ENCODE measurements at regions not wholly inside any gene's neighbourhood (a gene's known extent, or its start where the extent isn't known, plus 50 kb on each side); places are given as distances from the start of the nearest gene placed in this dataset.

GRCh38 chr5:159549046-159549445 is 218.8 kb upstream of the IL12B start:
- Histone ChIP-seq H3K36me3 (no peaks in the 10 kb centered on the region), H3K9me3 (no peaks in the 10 kb centered on the region)

GRCh38 chr5:159550951-159551350 is 220.7 kb upstream of the IL12B start:
- Histone ChIP-seq H3K27me3 (peaks cover 5% of the 10 kb centered on the region), H3K4me1 (ENCODE audit: control insufficient read depth in 1 of 2, insufficient read depth in 1 of 2, low read depth in 1 of 2, low read length in 1 of 2) (no peaks in the 10 kb centered on the region), H3K27ac (no peak overlapping the region), H3K4me3 (ENCODE audit: low read depth in 1 of 2, low read length in 1 of 2) (no peak overlapping the region), H3K9me3 (no peaks in the 10 kb centered on the region), H3K36me3 (no peaks in the 10 kb centered on the region)
- no peak for TF ChIP-seq CTCF (IDR thresholded peaks at IDR 0.05)

More at GRCh38 chr5:159549046-159549445, 218.8 kb upstream of the IL12B start:
- Histone ChIP-seq H3K27ac (no peak overlapping the region), H3K4me3 (ENCODE audit: low read depth in 1 of 2, low read length in 1 of 2) (no peak overlapping the region), H3K27me3 (no peaks in the 10 kb centered on the region), H3K4me1 (ENCODE audit: control insufficient read depth in 1 of 2, insufficient read depth in 1 of 2, low read depth in 1 of 2, low read length in 1 of 2) (no peaks in the 10 kb centered on the region)
- TF ChIP-seq CTCF (IDR thresholded peaks at IDR 0.05), result no peak

GRCh38 chr5:159552751-159553150 is 222.5 kb upstream of the IL12B start:
- no peaks in the 10 kb centered on the region for H3K9me3 ChIP-seq
- H3K4me1 ChIP-seq (ENCODE audit: control insufficient read depth in 1 of 2, insufficient read depth in 1 of 2, low read depth in 1 of 2, low read length in 1 of 2), result no peaks in the 10 kb centered on the region
- no peaks in the 10 kb centered on the region for H3K36me3 ChIP-seq
- no peak overlapping the region for H3K27ac ChIP-seq
- no peak overlapping the region for H3K4me3 ChIP-seq (ENCODE audit: low read depth in 1 of 2, low read length in 1 of 2)
- peaks cover 5% of the 10 kb centered on the region for H3K27me3 ChIP-seq
- TF ChIP-seq CTCF (IDR thresholded peaks at IDR 0.05), result no peak

- Histone ChIP-seq H3K4me3 (ENCODE audit: low read depth in 1 of 2, low read length in 1 of 2) (no peak overlapping the region), H3K36me3 (no peaks in the 10 kb centered on the region), H3K9me3 (no peaks in the 10 kb centered on the region), H3K27me3 (peaks cover 5% of the 10 kb centered on the region), H3K27ac (no peak overlapping the region), H3K4me1 (ENCODE audit: control insufficient read depth in 1 of 2, insufficient read depth in 1 of 2, low read depth in 1 of 2, low read length in 1 of 2) (no peaks in the 10 kb centered on the region)
- no peak for TF ChIP-seq CTCF (IDR thresholded peaks at IDR 0.05)
These were observed 223.5 kb upstream of the IL12B start for GRCh38 chr5:159553792-159554191.

- H3K4me1 ChIP-seq (ENCODE audit: control insufficient read depth in 1 of 2, insufficient read depth in 1 of 2, low read depth in 1 of 2, low read length in 1 of 2), result no peaks in the 10 kb centered on the region
- no peak for TF ChIP-seq CTCF (IDR thresholded peaks at IDR 0.05)
- H3K4me3 ChIP-seq (ENCODE audit: low read depth in 1 of 2, low read length in 1 of 2), result no peak overlapping the region
- H3K36me3 ChIP-seq, result no peaks in the 10 kb centered on the region
- peaks cover 16% of the 10 kb centered on the region for H3K27me3 ChIP-seq
- no peaks in the 10 kb centered on the region for H3K9me3 ChIP-seq
- H3K27ac ChIP-seq, result no peak overlapping the region
These were observed 224.8 kb upstream of the IL12B start for GRCh38 chr5:159555084-159555483.

GRCh38 chr5:159559337-159559736 is 229.1 kb upstream of the IL12B start:
- Histone ChIP-seq H3K27ac (no peak overlapping the region), H3K4me1 (ENCODE audit: control insufficient read depth in 1 of 2, insufficient read depth in 1 of 2, low read depth in 1 of 2, low read length in 1 of 2) (no peaks in the 10 kb centered on the region), H3K27me3 (peaks cover 37% of the 10 kb centered on the region), H3K9me3 (no peaks in the 10 kb centered on the region), H3K36me3 (no peaks in the 10 kb centered on the region), H3K4me3 (ENCODE audit: low read depth in 1 of 2, low read length in 1 of 2) (no peak overlapping the region)
- no peak for TF ChIP-seq CTCF (IDR thresholded peaks at IDR 0.05)
